Neural progenitor cell (in vitro differentiated cells): ENCODE measurements at regions not wholly inside any gene's neighbourhood (a gene's known extent, or its start where the extent isn't known, plus 50 kb on each side); places are given as distances from the start of the nearest gene placed in this dataset.
A peak's percentile ranks its signal among the peaks of the same experiment; 100 is the strongest.

Experiments used
- DNase-seq: peaks from one replicate; pipeline ENCODE4 v3.0.0-alpha.2; 2016; ENCODE audit warnings: low spot score
- H2AFZ ChIP-seq: fragments of 200-600 bp; sonication (generic); replicated peaks from 2 replicates; pipeline ENCODE4 v1.6.1; 2016; ENCODE audit warnings: antibody characterized with exemption
- H3F3A ChIP-seq: fragments of 200-600 bp; sonication (generic); 2 replicates; pipeline ENCODE4 v1.6.1; 2016; ENCODE audit warnings: antibody characterized with exemption, low read depth
- H3K27ac ChIP-seq: fragments of 200-600 bp; sonication (generic); 2 replicates; pipeline ENCODE4 v1.5.1; 2016; ENCODE audit warnings: mild to moderate bottlenecking
- H3K27me3 ChIP-seq: fragments of 200-600 bp; sonication (generic); 2 replicates; pipeline ENCODE4 v1.6.1; 2016; ENCODE audit warnings: mild to moderate bottlenecking, moderate library complexity
- H3K36me3 ChIP-seq: fragments of 200-600 bp; sonication (generic); 2 replicates; pipeline ENCODE4 v1.5.1; 2016
- H3K4me1 ChIP-seq: fragments of 200-600 bp; sonication (generic); 2 replicates; pipeline ENCODE4 v1.6.1; 2016; ENCODE audit warnings: mixed run types
- H3K4me2 ChIP-seq: fragments of 200-600 bp; sonication (generic); 2 replicates; pipeline ENCODE4 v1.6.1; 2016
- H3K4me3 ChIP-seq: fragments of 200-600 bp; sonication (generic); 2 replicates; pipeline ENCODE4 v1.5.1; 2016
- H3K79me2 ChIP-seq: fragments of 200-600 bp; sonication (generic); 2 replicates; pipeline ENCODE4 v1.6.1; 2016; ENCODE audit warnings: low read depth
- H3K9ac ChIP-seq: fragments of 200-600 bp; sonication (generic); 2 replicates; pipeline ENCODE4 v1.6.1; 2016
- H3K9me3 ChIP-seq: fragments of 200-600 bp; sonication (generic); 2 replicates; pipeline ENCODE4 v1.5.1; 2016; ENCODE audit warnings: low read depth
- H4K20me1 ChIP-seq: fragments of 200-600 bp; sonication (generic); 2 replicates; pipeline ENCODE4 v1.6.1; 2016; ENCODE audit warnings: low read depth
- H3K27ac Mint-ChIP-seq: 3 replicates; pipeline ENCODE4 v1.8.0; 2021; ENCODE audit warnings: mixed read lengths
- H3K27me3 Mint-ChIP-seq: 2 replicates; pipeline ENCODE4 v1.8.0; 2022; ENCODE audit warnings: low read depth, mild to moderate bottlenecking, inconsistent platforms, moderate library complexity, mixed read lengths; ENCODE audit not compliant: insufficient read depth
- H3K36me3 Mint-ChIP-seq: 3 replicates; pipeline ENCODE4 v1.8.0; 2021; ENCODE audit warnings: mixed read lengths
- H3K4me1 Mint-ChIP-seq: 3 replicates; pipeline ENCODE4 v1.8.0; 2021; ENCODE audit warnings: mixed read lengths
- H3K4me3 Mint-ChIP-seq: 3 replicates; pipeline ENCODE4 v1.8.0; 2021; ENCODE audit warnings: mild to moderate bottlenecking, moderate library complexity, mixed read lengths
- H3K9me3 Mint-ChIP-seq: 3 replicates; pipeline ENCODE4 v1.8.0; 2020; ENCODE audit warnings: mixed read lengths
- CTCF ChIP-seq: fragments of 200-600 bp; sonication (generic); IDR thresholded peaks from 2 replicates; pipeline ENCODE4 v1.5.1; 2017; ENCODE audit warnings: antibody characterized with exemption, mild to moderate bottlenecking
- EZH2 ChIP-seq: fragments of 200-600 bp; sonication (generic); IDR thresholded peaks from 2 replicates; pipeline ENCODE4 v1.6.1; 2017; ENCODE audit warnings: antibody characterized with exemption, mild to moderate bottlenecking, moderate library complexity
- EZH2phosphoT487 ChIP-seq: fragments of 200-600 bp; sonication (generic); IDR thresholded peaks from 2 replicates; pipeline ENCODE4 v1.6.1; 2017; ENCODE audit warnings: antibody characterized with exemption

GRCh38 chr6:119683031-119683430, 333.5 kb upstream of the MAN1A1 start:
- Histone ChIP-seq H3K4me3 (no peak overlapping the region), H3K27ac (no peak overlapping the region), H3K36me3 (no peaks in the 10 kb centered on the region), H3K27me3 (no peaks in the 10 kb centered on the region), H2AFZ (no peak overlapping the region), H3K9me3 (no peaks in the 10 kb centered on the region), H3F3A (no peaks in the 10 kb centered on the region), H3K4me1 (no peaks in the 10 kb centered on the region), H3K79me2 (no peaks in the 10 kb centered on the region), H3K9ac (no peak overlapping the region), H3K4me2 (no peak overlapping the region), H4K20me1 (no peaks in the 10 kb centered on the region)
- no peak for TF ChIP-seq EZH2phosphoT487
- no peak for TF ChIP-seq EZH2
- no peak for TF ChIP-seq CTCF
- no peaks in the 10 kb centered on the region for H3K9me3 Mint-ChIP-seq
- no peaks in the 10 kb centered on the region for H3K27me3 Mint-ChIP-seq
- H3K4me1 Mint-ChIP-seq: no peaks in the 10 kb centered on the region
- H3K36me3 Mint-ChIP-seq: no peaks in the 10 kb centered on the region
- no peak overlapping the region for H3K27ac Mint-ChIP-seq
- DNase-seq: peak; percentile 37
- H3K4me3 Mint-ChIP-seq: no peak overlapping the region

GRCh38 chr6:119678961-119679360, 329.4 kb upstream of the MAN1A1 start:
- H3K4me1 Mint-ChIP-seq: no peaks in the 10 kb centered on the region
- TF ChIP-seq EZH2: no peak
- TF ChIP-seq CTCF: no peak
- no peak for TF ChIP-seq EZH2phosphoT487

DNA sequence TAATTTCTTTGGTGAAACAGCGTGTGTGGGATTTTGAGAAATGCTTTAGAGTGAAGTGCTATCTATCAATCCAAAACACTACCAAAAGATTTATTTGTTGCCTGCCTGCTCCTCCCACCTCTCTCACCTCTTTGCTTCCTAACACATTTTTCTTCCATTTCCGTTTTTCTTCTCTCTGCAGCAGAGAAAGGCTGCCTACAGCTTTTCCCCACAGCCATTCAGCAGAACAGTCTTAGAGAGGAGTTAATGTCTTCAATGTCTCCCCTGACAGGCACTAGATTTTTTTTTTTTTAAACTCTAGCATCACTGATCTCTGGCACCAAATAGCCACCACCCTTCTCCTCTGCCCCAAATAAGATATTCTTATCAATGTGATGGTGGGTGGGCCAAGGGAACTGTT, 327.8 kb upstream of the MAN1A1 start:
- Histone ChIP-seq H3K9ac (no peak overlapping the region), H2AFZ (no peak overlapping the region), H3K4me3 (no peak overlapping the region), H3K9me3 (no peaks in the 10 kb centered on the region), H4K20me1 (no peaks in the 10 kb centered on the region), H3K4me2 (no peak overlapping the region), H3K4me1 (peaks cover 12% of the 10 kb centered on the region), H3K27me3 (peaks cover 5% of the 10 kb centered on the region), H3K36me3 (no peaks in the 10 kb centered on the region), H3K79me2 (no peaks in the 10 kb centered on the region), H3F3A (no peaks in the 10 kb centered on the region), H3K27ac (no peak overlapping the region)
- no peaks in the 10 kb centered on the region for H3K27me3 Mint-ChIP-seq
- peaks cover 6% of the 10 kb centered on the region for H3K4me1 Mint-ChIP-seq
- no peaks in the 10 kb centered on the region for H3K36me3 Mint-ChIP-seq
- TF ChIP-seq EZH2: no peak
- TF ChIP-seq EZH2phosphoT487: no peak
- no peak for TF ChIP-seq CTCF
- DNase-seq: no peak
- H3K9me3 Mint-ChIP-seq: peaks cover 4% of the 10 kb centered on the region
- no peak overlapping the region for H3K27ac Mint-ChIP-seq
- H3K4me3 Mint-ChIP-seq: no peak overlapping the region

More at GRCh38 chr6:119678961-119679360, 329.4 kb upstream of the MAN1A1 start:
- Histone ChIP-seq H3K79me2 (no peaks in the 10 kb centered on the region), H3K27ac (no peak overlapping the region), H3K4me3 (no peak overlapping the region), H3K9ac (no peak overlapping the region), H3K27me3 (no peaks in the 10 kb centered on the region), H3K36me3 (no peaks in the 10 kb centered on the region), H3F3A (no peaks in the 10 kb centered on the region), H3K9me3 (no peaks in the 10 kb centered on the region), H3K4me1 (no peaks in the 10 kb centered on the region), H4K20me1 (no peaks in the 10 kb centered on the region), H3K4me2 (no peak overlapping the region), H2AFZ (no peak overlapping the region)
- DNase-seq: no peak
- Mint-ChIP-seq H3K4me3 (no peak overlapping the region), H3K27me3 (no peaks in the 10 kb centered on the region), H3K9me3 (peaks cover 4% of the 10 kb centered on the region), H3K36me3 (no peaks in the 10 kb centered on the region), H3K27ac (no peak overlapping the region)

GRCh38 chr6:119676961-119677360, 327.4 kb upstream of the MAN1A1 start:
- Histone ChIP-seq H3K4me3 (no peak overlapping the region), H3K9ac (no peak overlapping the region), H3K9me3 (no peaks in the 10 kb centered on the region), H3K27ac (no peak overlapping the region), H3K4me2 (no peak overlapping the region), H3K27me3 (peaks cover 5% of the 10 kb centered on the region), H3K79me2 (no peaks in the 10 kb centered on the region), H3F3A (no peaks in the 10 kb centered on the region), H3K36me3 (no peaks in the 10 kb centered on the region), H3K4me1 (peaks cover 16% of the 10 kb centered on the region), H2AFZ (no peak overlapping the region), H4K20me1 (no peaks in the 10 kb centered on the region)
- no peaks in the 10 kb centered on the region for H3K36me3 Mint-ChIP-seq
- H3K27me3 Mint-ChIP-seq: no peaks in the 10 kb centered on the region
- H3K4me3 Mint-ChIP-seq: no peak overlapping the region
- no peak for DNase-seq
- no peak overlapping the region for H3K27ac Mint-ChIP-seq
- TF ChIP-seq EZH2phosphoT487 (no peak), EZH2 (no peak)
- H3K9me3 Mint-ChIP-seq: peaks cover 4% of the 10 kb centered on the region
- H3K4me1 Mint-ChIP-seq: peaks cover 10% of the 10 kb centered on the region
